ENCODE measurements at regions not wholly inside any gene's neighbourhood (a gene's known extent, or its start where the extent isn't known, plus 50 kb on each side); places are given as distances from the start of the nearest gene placed in this dataset.

DNA sequence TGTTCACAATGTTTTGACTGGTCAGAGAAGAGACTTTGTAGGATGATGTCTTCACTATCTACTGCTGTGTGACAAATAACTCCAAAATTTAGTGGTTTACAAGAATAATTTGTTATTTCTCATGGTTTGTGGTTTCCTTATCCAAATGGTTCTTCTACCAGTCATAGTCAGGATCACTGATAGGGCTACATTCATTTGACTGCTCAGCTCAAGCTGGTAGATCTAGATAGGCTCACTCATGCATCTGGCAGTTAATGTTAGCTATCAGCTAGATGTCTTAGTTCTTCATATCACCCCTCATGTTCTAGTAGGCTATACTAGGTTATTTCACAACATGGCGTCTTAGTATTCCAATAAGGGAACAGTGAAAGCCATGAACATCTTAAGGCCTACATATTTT lies 131.0 kb downstream of the ID4 start:
- no peak for DNase-seq
- no peaks in the 10 kb centered on the region for H3K4me1 ChIP-seq (ENCODE audit: control insufficient read depth in 1 of 2, insufficient read depth in 2 of 2, low read length in 2 of 2)
- no peaks in the 10 kb centered on the region for H3K36me3 Mint-ChIP-seq
- intact Hi-C loops (cut with micrococcal nuclease): no loop called here
- H3K4me1 Mint-ChIP-seq: no peaks in the 10 kb centered on the region
- no peak overlapping the region for H3K4me3 Mint-ChIP-seq
- peaks cover 3 to 11% (median 6%) of the 10 kb centered on the region in 7 donors for H3K9me3 Mint-ChIP-seq
- TF ChIP-seq, protein P1, sequence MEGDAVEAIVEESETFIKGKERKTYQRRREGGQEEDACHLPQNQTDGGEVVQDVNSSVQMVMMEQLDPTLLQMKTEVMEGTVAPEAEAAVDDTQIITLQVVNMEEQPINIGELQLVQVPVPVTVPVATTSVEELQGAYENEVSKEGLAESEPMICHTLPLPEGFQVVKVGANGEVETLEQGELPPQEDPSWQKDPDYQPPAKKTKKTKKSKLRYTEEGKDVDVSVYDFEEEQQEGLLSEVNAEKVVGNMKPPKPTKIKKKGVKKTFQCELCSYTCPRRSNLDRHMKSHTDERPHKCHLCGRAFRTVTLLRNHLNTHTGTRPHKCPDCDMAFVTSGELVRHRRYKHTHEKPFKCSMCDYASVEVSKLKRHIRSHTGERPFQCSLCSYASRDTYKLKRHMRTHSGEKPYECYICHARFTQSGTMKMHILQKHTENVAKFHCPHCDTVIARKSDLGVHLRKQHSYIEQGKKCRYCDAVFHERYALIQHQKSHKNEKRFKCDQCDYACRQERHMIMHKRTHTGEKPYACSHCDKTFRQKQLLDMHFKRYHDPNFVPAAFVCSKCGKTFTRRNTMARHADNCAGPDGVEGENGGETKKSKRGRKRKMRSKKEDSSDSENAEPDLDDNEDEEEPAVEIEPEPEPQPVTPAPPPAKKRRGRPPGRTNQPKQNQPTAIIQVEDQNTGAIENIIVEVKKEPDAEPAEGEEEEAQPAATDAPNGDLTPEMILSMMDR (IDR thresholded peaks at IDR 0.05): no peak
- no peaks in the 10 kb centered on the region for H3K27me3 ChIP-seq (ENCODE audit: control insufficient read depth in 2 of 2, insufficient read depth in 2 of 2, low read length in 2 of 2)
- H2AFZ ChIP-seq (ENCODE audit: insufficient read depth, low read depth, low read length, poor library complexity, severe bottlenecking): no peak overlapping the region
- H3K79me2 ChIP-seq (ENCODE audit: insufficient read depth, low read length): no peaks in the 10 kb centered on the region
- no peak overlapping the region for H3K27ac Mint-ChIP-seq
- H3K36me3 ChIP-seq (replicated peaks in 1 of 2; ENCODE audit: control insufficient read depth in 1 of 2, insufficient read depth in 2 of 2, low read length in 2 of 2): no peaks in the 10 kb centered on the region
- no peak overlapping the region for H3K4me3 ChIP-seq (replicated peaks in 1 of 3; ENCODE audit: low read depth in 2 of 3, low read length in 3 of 3)
- no peaks in the 10 kb centered on the region for H4K20me1 ChIP-seq (ENCODE audit: insufficient read depth, low read length)
- no peak overlapping the region for H3K4me2 ChIP-seq (replicated peaks; ENCODE audit: extremely low read depth, low read length, poor library complexity, severe bottlenecking)
- H3K27me3 Mint-ChIP-seq (ENCODE audit: low read depth in 3 of 3): peaks cover 0 to 3% (median 0%) of the 10 kb centered on the region in 3 donors
- H3K9me3 ChIP-seq (replicated peaks in 1 of 2; ENCODE audit: control insufficient read depth in 1 of 2, insufficient read depth in 1 of 2, low read length in 2 of 2): peaks cover 0 to 8% of the 10 kb centered on the region in 2 donors
- no peak overlapping the region for H3K9ac ChIP-seq (ENCODE audit: insufficient read depth, low read length, poor library complexity, severe bottlenecking)
- no CpG with 5 or more reads among the region's 1 CpG for WGBS (ENCODE audit: insufficient coverage)
- H3K27ac ChIP-seq (ENCODE audit: low read depth in 1 of 2, low read length in 2 of 2): no peak overlapping the region

DNA sequence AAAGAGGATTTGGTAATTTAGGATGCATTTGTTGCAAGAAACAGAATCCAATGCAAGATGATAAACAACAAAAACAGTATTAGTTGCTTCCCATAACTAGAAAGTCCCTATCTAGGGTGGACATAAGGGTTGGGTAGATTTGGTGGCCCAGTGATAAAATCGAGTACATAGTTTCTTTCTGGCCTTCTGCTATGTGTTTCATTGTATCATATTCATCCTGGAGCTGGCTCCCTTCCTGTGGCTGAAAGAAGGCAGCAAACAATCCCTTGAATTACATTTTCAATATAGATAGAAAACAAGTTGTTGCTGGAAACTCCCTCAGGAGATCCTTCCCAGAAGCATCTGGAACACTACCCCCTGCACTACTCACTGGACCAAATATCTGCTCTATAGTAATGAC lies 135.1 kb downstream of the ID4 start:
- intact Hi-C loops (cut with micrococcal nuclease): no loop called here
- no CpG with 5 or more reads among the region's 1 CpG for WGBS (ENCODE audit: insufficient coverage)
- Histone ChIP-seq H3K4me2 (replicated peaks; ENCODE audit: extremely low read depth, low read length, poor library complexity, severe bottlenecking) (no peak overlapping the region), H3K4me1 (ENCODE audit: control insufficient read depth in 1 of 2, insufficient read depth in 2 of 2, low read length in 2 of 2) (no peaks in the 10 kb centered on the region), H3K27ac (ENCODE audit: low read depth in 1 of 2, low read length in 2 of 2) (no peak overlapping the region), H3K79me2 (ENCODE audit: insufficient read depth, low read length) (no peaks in the 10 kb centered on the region), H2AFZ (ENCODE audit: insufficient read depth, low read depth, low read length, poor library complexity, severe bottlenecking) (no peak overlapping the region), H3K4me3 (replicated peaks in 1 of 3; ENCODE audit: low read depth in 2 of 3, low read length in 3 of 3) (no peak overlapping the region), H3K36me3 (replicated peaks in 1 of 2; ENCODE audit: control insufficient read depth in 1 of 2, insufficient read depth in 2 of 2, low read length in 2 of 2) (no peaks in the 10 kb centered on the region), H3K9me3 (replicated peaks in 1 of 2; ENCODE audit: control insufficient read depth in 1 of 2, insufficient read depth in 1 of 2, low read length in 2 of 2) (peaks cover 0 to 8% of the 10 kb centered on the region in 2 donors), H3K27me3 (ENCODE audit: control insufficient read depth in 2 of 2, insufficient read depth in 2 of 2, low read length in 2 of 2) (no peaks in the 10 kb centered on the region), H3K9ac (ENCODE audit: insufficient read depth, low read length, poor library complexity, severe bottlenecking) (no peak overlapping the region), H4K20me1 (ENCODE audit: insufficient read depth, low read length) (no peaks in the 10 kb centered on the region)
- H3K36me3 Mint-ChIP-seq: no peaks in the 10 kb centered on the region
- no peak for DNase-seq
- H3K9me3 Mint-ChIP-seq: peaks cover 0 to 9% (median 4%) of the 10 kb centered on the region in 7 donors
- H3K27ac Mint-ChIP-seq: no peak overlapping the region
- no peak overlapping the region for H3K4me3 Mint-ChIP-seq
- peaks cover 0 to 1% (median 0%) of the 10 kb centered on the region in 3 donors for H3K27me3 Mint-ChIP-seq (ENCODE audit: low read depth in 3 of 3)
- no peaks in the 10 kb centered on the region for H3K4me1 Mint-ChIP-seq
- TF ChIP-seq, protein P1 (IDR thresholded peaks at IDR 0.05): no peak

Data from CD14-positive monocyte (primary cell).